ENCODE measurements at regions not wholly inside any gene's neighbourhood (a gene's known extent, or its start where the extent isn't known, plus 50 kb on each side); places are given as distances from the start of the nearest gene placed in this dataset.

- no peak for DNase-seq (ENCODE audit: low read depth, low spot score)
Measured at GRCh38 chr4:3852309-3852708, 86.1 kb downstream of the ADRA2C start.

GRCh38 chr4:3852711-3853110, 86.5 kb downstream of the ADRA2C start:
- DNase-seq (ENCODE audit: low read depth, low spot score): no peak

- DNase-seq (ENCODE audit: low read depth, low spot score): no peak
Measured at GRCh38 chr4:3853388-3854035, 87.3 kb downstream of the ADRA2C start.

GRCh38 chr4:3854661-3855060, 88.5 kb downstream of the ADRA2C start:
- no peak for DNase-seq (ENCODE audit: low read depth, low spot score)

GRCh38 chr4:3855646-3856045, 89.5 kb downstream of the ADRA2C start:
- no peak for DNase-seq (ENCODE audit: low read depth, low spot score)

GRCh38 chr4:3856604-3857204, 90.5 kb downstream of the ADRA2C start:
- no peak for DNase-seq (ENCODE audit: low read depth, low spot score)

GRCh38 chr4:3857269-3857926, 91.2 kb downstream of the ADRA2C start:
- no peak for DNase-seq (ENCODE audit: low read depth, low spot score)

- DNase-seq (ENCODE audit: low read depth, low spot score): no peak
Measured at GRCh38 chr4:3858046-3858730, 92.0 kb downstream of the ADRA2C start.

GRCh38 chr4:3858765-3859388, 92.7 kb downstream of the ADRA2C start:
- DNase-seq (ENCODE audit: low read depth, low spot score): no peak

- no peak for DNase-seq (ENCODE audit: low read depth, low spot score)
Measured at GRCh38 chr4:3859571-3859970, 93.4 kb downstream of the ADRA2C start.

- no peak for DNase-seq (ENCODE audit: low read depth, low spot score)
Measured at GRCh38 chr4:3860061-3860912, 94.1 kb downstream of the ADRA2C start.

- DNase-seq (ENCODE audit: low read depth, low spot score): no peak
Measured at GRCh38 chr4:3860913-3861636, 94.9 kb downstream of the ADRA2C start.

GRCh38 chr4:3861720-3862639, 95.8 kb downstream of the ADRA2C start:
- no peak for DNase-seq (ENCODE audit: low read depth, low spot score)

- DNase-seq (ENCODE audit: low read depth, low spot score): no peak
Measured at GRCh38 chr4:3862640-3863420, 96.6 kb downstream of the ADRA2C start.

GRCh38 chr4:3863841-3864741, 97.9 kb downstream of the ADRA2C start:
- no peak for DNase-seq (ENCODE audit: low read depth, low spot score)

- DNase-seq (ENCODE audit: low read depth, low spot score): no peak
Measured at GRCh38 chr4:3864742-3865721, 98.8 kb downstream of the ADRA2C start.

Data from brain pericyte (primary cell).